Activated naive CD8-positive, alpha-beta T cell treated with anti-CD3 and anti-CD28 coated beads, Interleukin-2, amount 50 U/mL, for 16 hours (primary cell): ENCODE measurements at regions not wholly inside any gene's neighbourhood (a gene's known extent, or its start where the extent isn't known, plus 50 kb on each side); places are given as distances from the start of the nearest gene placed in this dataset.
"Not testable (repeated sequence)": the region's sequence is repeated elsewhere in the genome, so short reads cannot be mapped to it uniquely, and the experiment has no call there.

Experiments
- DNase-seq: peaks from one replicate; pipeline ENCODE4 v3.0.0-alpha.2; 2020; ENCODE audit warnings: low read depth, low spot score

- no peak for DNase-seq
These were observed 694.4 kb upstream of the NR2F2 start for GRCh38 chr15:95636107-95636506.

- DNase-seq: not testable (repeated sequence)
These were observed 693.3 kb upstream of the NR2F2 start for GRCh38 chr15:95637234-95637633.

DNA sequence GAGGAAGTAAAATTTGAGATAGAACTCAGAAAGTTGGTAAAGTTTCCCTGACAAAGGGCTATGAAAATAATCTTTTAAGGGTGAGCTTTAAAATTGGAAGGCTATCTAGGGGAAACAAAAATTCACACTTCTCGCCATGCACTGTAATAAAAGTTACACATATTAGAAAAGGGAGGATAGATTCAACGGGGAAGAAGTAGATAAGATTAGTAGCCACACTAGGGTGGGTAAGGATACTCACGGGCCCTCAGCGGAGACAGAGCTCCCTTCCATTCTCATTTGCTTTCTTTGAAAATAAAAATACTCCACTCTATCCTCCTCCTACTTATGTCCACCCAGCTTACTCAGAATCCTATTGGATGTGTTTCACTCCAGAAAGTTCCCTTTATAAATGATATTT, 691.3 kb upstream of the NR2F2 start:
- DNase-seq: no peak

DNA sequence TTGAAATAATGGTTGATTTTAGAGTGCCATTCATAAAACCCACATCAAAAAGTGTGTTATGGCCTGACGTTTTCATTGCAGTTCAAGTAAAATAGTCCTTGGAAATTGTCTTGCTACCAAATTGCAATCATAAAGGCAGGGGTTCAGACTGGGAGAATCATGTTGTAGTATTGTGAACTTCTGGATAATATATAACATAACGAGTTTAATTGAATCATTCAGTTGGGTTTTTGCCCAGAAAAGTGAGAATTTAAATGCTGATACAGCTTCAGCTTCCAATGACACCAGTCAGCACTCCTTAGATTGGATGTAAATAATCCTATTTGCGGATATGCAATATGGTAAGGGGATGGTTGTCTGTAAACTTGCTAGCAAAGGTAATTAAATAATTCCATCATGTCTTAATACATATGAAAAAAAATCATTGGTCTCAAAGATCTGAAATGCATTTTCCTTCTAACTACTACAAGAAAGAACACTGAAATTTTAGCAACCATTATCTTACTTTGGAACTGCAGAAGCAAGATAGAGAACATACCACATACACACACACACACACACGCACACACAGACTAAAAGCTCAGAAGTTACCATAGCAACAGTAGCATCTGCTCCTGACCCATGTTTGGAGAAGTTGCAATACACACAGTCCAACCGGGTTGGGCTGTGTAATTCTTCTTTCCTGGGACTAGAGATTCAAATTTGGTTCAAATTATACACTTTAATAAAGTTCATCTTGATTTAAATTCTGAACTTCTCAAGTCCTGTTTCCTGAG, 686.2 kb upstream of the NR2F2 start:
- DNase-seq: no peak

GRCh38 chr15:95645791-95646338, 684.6 kb upstream of the NR2F2 start:
- no peak for DNase-seq

- DNase-seq: no peak
These were observed 683.8 kb upstream of the NR2F2 start for GRCh38 chr15:95646484-95647273.

- no peak for DNase-seq
These were observed 682.8 kb upstream of the NR2F2 start for GRCh38 chr15:95647531-95648277.

DNA sequence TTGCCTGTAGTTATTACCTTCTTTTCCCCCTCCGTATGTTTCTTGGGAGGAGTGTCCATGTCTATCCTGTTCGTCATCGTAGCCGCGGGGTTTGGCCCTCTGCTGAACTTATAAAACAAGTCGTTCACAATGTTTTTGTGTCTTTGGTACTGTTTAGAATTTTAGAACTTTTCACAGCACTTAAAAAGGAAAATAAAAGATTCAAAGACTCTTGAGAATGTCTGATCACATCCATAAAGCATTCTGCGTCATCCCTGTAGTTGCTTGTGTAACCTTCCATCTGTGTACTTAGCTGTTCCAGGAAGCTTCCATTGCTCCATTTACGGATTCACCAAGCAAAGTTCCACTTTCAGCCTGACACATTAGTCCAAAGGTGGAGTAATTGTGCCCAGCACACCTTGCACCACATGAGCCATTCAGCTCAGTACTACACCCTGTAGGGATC, 677.1 kb upstream of the NR2F2 start:
- no peak for DNase-seq

DNA sequence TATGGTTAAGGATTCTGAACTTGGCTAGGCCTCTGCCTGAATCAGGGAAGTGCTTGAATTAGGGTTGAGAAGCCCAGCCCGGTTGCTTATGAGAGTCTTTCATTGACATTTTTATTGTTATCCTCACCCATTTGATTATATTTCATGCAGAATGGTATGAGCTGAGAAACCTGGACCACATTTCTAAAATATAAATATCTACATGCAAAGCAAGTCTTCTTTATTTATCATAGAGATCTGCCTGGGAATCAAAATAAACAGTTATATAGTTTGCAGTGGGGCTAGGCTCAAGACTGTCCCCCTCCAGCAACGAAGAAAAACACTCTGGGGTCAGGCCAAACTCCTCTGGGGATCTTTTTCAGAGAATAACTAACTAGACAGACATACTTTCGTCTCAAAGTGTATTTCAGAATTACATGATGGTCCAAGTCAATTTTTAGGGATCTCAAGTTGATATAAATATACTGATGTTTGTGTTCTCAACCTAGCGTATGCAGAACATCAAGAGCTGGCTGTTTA, 675.4 kb upstream of the NR2F2 start:
- no peak for DNase-seq

DNA sequence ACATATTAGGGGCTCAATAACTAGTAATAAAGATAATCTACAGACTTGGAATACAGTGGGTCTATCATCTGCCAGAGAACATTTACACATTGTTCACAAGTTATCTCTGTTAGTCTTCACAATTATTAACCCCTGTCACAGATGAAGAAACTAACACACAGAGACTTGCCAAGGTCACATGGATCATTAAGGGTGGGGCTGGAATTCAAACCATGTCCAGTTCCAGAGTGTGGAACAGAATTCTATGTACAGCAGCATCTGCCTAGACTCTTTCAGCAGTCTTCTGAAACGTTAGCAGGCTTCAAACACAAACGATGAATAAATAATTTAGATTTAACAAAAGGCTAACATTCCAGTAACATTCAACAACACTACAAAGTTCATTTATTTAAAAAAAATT, 673.9 kb upstream of the NR2F2 start:
- DNase-seq: no peak

DNA sequence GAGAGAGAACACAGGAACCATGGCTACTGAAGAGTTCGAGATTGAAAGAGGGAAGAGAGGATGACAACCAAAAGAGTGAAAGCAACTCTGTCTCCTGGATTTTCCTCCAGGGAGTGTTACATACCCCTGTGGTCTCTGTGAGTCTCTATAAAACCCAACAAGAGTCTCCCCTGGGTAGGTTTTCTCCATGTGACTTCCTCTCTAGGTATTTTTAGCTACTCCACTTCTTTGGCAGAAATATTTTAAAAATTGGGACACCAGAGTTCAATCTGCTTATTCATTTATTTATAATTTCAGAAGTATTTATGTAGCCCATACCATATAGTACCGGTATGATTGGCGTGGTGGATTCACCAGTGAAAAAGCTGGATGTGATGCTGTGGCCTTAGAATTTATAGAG, 671.7 kb upstream of the NR2F2 start:
- DNase-seq: no peak

GRCh38 chr15:95659656-95660055, 670.8 kb upstream of the NR2F2 start:
- no peak for DNase-seq

DNA sequence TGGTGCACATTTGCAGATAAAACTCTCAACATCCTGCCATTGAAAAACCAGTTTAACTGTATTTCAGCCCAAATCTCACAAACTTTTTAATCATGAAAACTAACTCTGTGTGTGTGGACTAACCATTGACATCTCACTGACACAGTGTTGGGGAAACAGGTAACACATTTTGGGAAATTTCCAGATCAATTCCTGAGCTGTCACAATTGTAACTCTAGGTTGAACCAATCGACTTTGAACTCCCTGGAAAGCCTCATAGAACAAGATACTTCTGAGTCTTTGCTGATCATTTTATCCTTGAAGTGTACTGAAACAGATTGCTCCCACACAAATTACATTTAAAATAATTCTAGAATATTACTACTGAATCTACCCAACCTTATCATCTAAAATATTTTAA, 667.9 kb upstream of the NR2F2 start:
- no peak for DNase-seq

DNA sequence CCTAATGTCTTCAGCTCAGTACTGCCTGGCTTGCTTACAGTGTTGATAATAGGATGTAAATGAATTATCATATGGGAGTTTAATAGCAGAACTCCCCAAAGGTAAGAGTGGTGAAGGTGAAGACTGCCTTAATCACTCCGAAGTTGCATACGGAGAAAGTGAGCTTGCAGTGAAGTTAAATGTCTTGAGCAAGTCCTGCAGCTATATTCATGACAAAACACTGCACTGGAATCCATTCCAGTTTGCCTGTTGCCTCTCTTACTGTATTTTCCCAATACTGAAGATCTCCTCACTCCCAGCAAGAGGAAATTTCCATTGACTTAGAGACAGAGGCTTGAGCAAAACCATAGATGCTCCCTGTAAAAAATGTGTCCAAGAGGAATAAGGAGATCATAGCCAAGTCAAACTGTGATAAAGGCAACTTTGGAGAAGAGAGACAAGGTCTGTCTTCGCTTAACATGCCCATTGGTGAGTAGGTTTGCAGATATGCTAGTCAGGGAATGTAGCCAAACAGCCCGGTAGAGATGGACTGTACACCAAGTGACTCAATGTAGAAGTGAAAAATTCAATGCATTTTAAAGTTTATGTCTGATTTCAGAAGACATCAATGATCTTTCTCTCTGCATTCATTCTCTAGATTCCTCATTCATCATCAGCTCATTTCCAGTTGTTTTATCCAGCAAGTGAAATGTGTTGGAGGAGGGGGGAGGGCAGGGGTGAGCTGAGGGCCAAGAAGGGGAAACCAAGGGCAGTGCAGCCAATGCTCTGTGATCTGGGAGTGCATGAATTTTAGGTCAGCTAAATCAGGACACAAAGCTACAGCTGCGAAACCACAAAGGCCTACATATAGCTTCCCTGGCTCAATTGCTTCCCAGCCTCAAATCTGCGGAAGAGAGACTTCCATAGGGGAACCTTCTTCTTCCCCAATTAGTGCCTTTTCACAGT, 667.1 kb upstream of the NR2F2 start:
- no peak for DNase-seq

DNA sequence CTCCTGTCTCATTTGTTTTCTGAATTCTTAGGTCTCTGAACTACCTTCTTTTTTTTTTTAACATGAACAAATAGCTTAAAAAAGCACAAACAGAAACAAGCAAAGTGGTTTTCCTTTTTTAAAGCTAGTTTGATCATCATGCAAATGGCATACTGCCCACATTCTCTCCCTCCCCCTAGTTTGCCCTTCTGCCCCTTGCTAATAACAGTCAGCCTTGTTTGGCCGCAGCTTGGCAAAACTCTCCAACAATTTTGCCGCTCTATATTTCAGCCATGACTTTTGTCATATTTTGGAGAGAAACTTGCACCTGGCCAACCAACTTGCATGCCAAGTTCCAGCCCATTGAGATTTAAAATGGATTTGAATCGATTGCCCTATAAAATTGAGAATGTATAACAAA, 666.0 kb upstream of the NR2F2 start:
- no peak for DNase-seq

GRCh38 chr15:95669146-95669922, 661.2 kb upstream of the NR2F2 start:
- DNase-seq: no peak

DNA sequence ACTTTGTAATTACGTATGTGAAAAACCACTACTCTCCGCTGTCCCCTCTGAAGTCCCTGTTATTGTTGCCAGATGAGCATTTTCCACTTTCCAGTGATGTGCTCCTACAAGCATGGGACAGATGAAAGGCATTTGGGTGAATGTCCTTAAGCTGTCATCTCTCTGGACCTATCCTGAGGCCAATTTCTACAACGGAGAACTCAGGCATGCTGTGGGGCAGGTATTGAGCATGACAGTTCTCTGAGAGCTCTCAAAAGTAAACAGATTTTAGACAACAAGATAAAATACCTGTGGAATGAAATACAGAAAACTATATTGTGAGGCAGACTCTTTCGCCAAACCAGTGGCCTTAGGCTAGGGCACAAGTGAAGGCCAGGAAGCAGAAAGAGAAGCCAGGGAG, 656.5 kb upstream of the NR2F2 start:
- DNase-seq: no peak

GRCh38 chr15:95676500-95676899, 654.0 kb upstream of the NR2F2 start:
- DNase-seq: no peak

- DNase-seq: no peak
These were observed 650.5 kb upstream of the NR2F2 start for GRCh38 chr15:95679847-95680582.
